Thoracic aorta (tissue), 2 donors: ENCODE measurements at regions not wholly inside any gene's neighbourhood (a gene's known extent, or its start where the extent isn't known, plus 50 kb on each side); places are given as distances from the start of the nearest gene placed in this dataset.

Experiments
- ATAC-seq: fragments of 150-250 bp; one replicate; pipeline ENCODE4 v1.8.0; 2017; ENCODE audit warnings: low read depth; ENCODE audit not compliant: insufficient number of reproducible peaks, low FRiP score
- DNase-seq: peaks from one replicate; pipeline ENCODE4 v3.0.0-alpha.2; 2020; ENCODE audit warnings: low spot score
- H3K27ac ChIP-seq, 2 donors: fragments of 200-600 bp; sonication (generic); 1 replicate in 1 of 2; 2 replicates in 1 of 2; pipeline ENCODE4 v1.5.1; 2016; ENCODE audit warnings: mild to moderate bottlenecking in 2 of 2, moderate library complexity in 2 of 2
- H3K27me3 ChIP-seq: fragments of 200-600 bp; sonication (generic); replicated peaks from 2 replicates; pipeline ENCODE4 v1.6.0; 2016; ENCODE audit warnings: mild to moderate bottlenecking; ENCODE audit not compliant: insufficient read depth
- H3K36me3 ChIP-seq: fragments of 200-600 bp; sonication (generic); one replicate; pipeline ENCODE4 v1.5.1; 2016
- H3K4me1 ChIP-seq, 2 donors: fragments of 200-600 bp; sonication (generic); 1 replicate in 1 of 2; 2 replicates in 1 of 2; pipeline versions ENCODE4 v1.5.1 to v1.6.0; 2016; ENCODE audit warnings: low read depth in 2 of 2, mild to moderate bottlenecking in 1 of 2; ENCODE audit not compliant: control insufficient read depth in 1 of 2
- H3K4me3 ChIP-seq: fragments of 200-600 bp; sonication (generic); 2 replicates; pipeline ENCODE4 v1.5.1; 2016; ENCODE audit warnings: mild to moderate bottlenecking
- H3K9me3 ChIP-seq: fragments of 200-600 bp; sonication (generic); 2 replicates; pipeline ENCODE4 v1.5.1; 2016
- TF ChIP-seq, protein P1 (sequence below): fragments of 200-600 bp; sonication (generic); IDR thresholded peaks from one replicate; pipeline ENCODE4 v1.5.1; 2019; ENCODE audit warnings: antibody characterized with exemption

DNA sequence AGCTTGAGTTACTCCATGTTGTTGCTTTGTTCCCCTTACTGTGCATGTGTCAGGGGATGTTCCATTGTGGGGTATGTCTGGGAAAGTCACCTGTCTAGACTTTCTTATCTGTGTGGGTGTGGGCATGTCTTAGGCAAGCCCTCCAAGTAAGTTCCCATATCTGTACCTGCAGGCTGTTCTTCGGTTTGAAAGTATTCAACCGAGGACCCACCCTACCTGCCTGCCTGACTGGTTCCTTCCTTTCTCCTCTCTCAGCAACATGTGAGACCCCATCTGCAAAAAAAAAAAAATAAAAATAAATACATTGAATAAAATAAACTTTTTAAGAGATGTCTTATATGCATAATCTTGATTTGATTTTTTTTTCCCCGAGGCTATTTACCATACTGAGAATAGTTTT is 622.7 kb downstream of the TDRD15 start:
- Histone ChIP-seq H3K9me3 (no peaks in the 10 kb centered on the region), H3K4me1 (no peaks in the 10 kb centered on the region), H3K36me3 (no peaks in the 10 kb centered on the region), H3K27ac (no peak overlapping the region), H3K27me3 (no peaks in the 10 kb centered on the region), H3K4me3 (no peak overlapping the region)
- TF ChIP-seq, protein P1, sequence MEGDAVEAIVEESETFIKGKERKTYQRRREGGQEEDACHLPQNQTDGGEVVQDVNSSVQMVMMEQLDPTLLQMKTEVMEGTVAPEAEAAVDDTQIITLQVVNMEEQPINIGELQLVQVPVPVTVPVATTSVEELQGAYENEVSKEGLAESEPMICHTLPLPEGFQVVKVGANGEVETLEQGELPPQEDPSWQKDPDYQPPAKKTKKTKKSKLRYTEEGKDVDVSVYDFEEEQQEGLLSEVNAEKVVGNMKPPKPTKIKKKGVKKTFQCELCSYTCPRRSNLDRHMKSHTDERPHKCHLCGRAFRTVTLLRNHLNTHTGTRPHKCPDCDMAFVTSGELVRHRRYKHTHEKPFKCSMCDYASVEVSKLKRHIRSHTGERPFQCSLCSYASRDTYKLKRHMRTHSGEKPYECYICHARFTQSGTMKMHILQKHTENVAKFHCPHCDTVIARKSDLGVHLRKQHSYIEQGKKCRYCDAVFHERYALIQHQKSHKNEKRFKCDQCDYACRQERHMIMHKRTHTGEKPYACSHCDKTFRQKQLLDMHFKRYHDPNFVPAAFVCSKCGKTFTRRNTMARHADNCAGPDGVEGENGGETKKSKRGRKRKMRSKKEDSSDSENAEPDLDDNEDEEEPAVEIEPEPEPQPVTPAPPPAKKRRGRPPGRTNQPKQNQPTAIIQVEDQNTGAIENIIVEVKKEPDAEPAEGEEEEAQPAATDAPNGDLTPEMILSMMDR, result no peak
- DNase-seq (no peak), ATAC-seq (no peak)

DNA sequence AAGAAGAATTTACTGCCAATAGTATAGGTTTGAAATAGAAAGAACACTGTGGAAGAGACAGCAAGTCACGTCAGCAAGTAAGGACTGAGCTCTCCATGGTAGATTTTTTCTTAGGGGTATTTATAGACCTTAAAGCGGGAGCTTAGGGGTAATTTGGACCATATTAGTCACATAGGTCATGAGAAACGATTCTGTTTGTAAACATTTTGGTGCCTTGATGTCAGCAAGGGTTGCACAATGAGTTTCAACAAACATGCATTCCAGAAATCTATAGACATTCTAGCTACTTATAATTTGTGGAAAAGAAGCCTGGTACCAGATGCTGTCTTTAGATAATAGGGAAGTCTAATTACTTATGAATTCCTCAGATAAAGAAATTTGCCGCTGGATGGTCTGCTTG is 624.7 kb downstream of the TDRD15 start:
- DNase-seq (no peak), ATAC-seq (no peak)
- no peak overlapping the region for H3K27ac ChIP-seq
- no peaks in the 10 kb centered on the region for H3K27me3 ChIP-seq
- H3K9me3 ChIP-seq, result no peaks in the 10 kb centered on the region
- TF ChIP-seq, protein P1, result no peak
- H3K4me3 ChIP-seq, result no peak overlapping the region
- H3K36me3 ChIP-seq, result no peaks in the 10 kb centered on the region
- no peaks in the 10 kb centered on the region for H3K4me1 ChIP-seq

DNA sequence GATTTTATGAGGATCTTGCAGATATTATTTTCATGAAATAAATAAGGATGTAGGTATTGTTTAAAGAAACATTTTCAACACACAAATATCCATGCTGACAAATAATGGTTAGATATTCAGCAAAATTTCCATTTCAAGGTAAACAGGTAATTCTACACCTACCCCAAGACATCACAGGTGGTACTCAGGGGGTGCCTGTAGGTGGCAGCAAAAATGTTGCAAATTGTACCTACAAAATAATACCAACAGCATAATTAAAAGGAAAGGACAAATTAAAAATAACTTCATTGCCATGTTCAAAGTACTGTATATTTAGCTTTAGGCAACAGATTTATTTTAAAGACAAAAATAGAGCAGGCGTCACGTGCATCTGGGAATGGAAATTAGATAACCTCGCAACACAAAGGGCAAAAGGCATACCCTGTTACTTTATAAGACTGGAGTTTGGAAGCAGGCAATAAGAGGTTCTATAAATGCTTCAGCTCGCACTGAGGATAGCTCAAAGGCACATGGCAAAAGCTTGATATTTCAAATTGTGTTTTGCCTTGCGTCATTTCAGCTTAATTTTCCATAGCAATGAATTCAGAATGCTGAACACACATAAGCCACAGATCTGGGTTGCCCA is 630.5 kb downstream of the TDRD15 start:
- TF ChIP-seq, protein P1, result no peak
- Histone ChIP-seq H3K36me3 (no peaks in the 10 kb centered on the region), H3K27ac (no peak overlapping the region), H3K4me1 (no peaks in the 10 kb centered on the region), H3K9me3 (no peaks in the 10 kb centered on the region), H3K4me3 (no peak overlapping the region), H3K27me3 (no peaks in the 10 kb centered on the region)
- DNase-seq (no peak), ATAC-seq (no peak)

DNA sequence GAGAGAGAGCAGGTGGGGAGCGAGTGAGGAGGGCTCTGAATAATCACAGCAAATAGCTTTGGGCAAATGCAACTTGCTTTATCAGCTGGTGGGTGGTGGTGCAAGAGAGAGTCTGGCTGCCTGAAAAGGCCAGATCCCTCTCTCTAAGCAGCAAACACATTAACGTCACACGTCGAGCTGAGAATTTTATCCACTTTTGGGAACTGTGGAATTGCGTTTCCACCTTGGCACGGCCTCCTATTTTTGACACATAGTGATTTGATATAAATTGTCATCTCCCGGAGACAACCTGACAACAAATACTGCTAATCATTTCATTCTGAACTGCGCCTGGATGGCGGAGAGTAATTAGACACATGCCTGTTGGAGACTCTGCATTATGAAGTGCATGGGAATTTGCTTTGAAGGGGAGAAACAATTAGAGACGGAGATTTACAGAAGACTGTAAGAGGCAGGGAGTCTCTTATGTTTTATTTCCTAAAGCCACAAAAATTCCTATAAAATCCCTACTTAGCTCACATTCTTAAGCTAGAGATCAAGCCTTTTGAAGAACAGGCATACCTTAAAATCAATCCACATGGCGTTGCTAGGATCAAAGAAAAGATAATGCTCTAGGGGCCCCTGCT is 634.1 kb downstream of the TDRD15 start:
- Histone ChIP-seq H3K9me3 (no peaks in the 10 kb centered on the region), H3K27me3 (no peaks in the 10 kb centered on the region), H3K4me3 (no peak overlapping the region), H3K4me1 (no peaks in the 10 kb centered on the region), H3K27ac (no peak overlapping the region), H3K36me3 (no peaks in the 10 kb centered on the region)
- ATAC-seq (no peak), DNase-seq (no peak)
- TF ChIP-seq, protein P1, result no peak

DNA sequence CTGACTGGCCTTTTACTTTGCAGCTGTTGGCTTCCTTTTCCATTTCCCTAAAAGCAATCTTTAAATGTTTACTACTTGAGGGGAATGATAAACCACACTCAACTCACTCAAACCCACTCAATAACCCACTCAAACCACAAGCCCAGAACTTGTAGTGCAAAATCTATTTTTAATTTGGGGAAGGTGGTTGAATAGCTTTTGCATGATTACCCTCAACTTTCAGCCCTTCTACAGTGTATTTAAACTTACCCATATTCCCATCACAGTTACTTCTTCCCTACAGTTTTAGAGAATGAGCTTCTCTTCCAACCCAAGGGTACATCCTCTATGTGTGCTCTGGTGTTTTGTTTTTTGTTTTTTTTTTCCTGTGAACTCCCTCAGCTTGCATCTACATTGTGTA is 636.1 kb downstream of the TDRD15 start:
- H3K4me1 ChIP-seq, result no peaks in the 10 kb centered on the region
- DNase-seq (no peak), ATAC-seq (no peak)
- H3K9me3 ChIP-seq, result no peaks in the 10 kb centered on the region
- H3K36me3 ChIP-seq, result no peaks in the 10 kb centered on the region
- no peak overlapping the region for H3K4me3 ChIP-seq
- TF ChIP-seq, protein P1, result no peak
- no peaks in the 10 kb centered on the region for H3K27me3 ChIP-seq
- H3K27ac ChIP-seq, result no peak overlapping the region
